H9 (cell line): ENCODE measurements at regions not wholly inside any gene's neighbourhood (a gene's known extent, or its start where the extent isn't known, plus 50 kb on each side); places are given as distances from the start of the nearest gene placed in this dataset.

Source experiments
- DNase-seq: peaks from one replicate; pipeline ENCODE4 v3.0.0-alpha.2; 2017
- H2AFZ ChIP-seq: one replicate; pipeline ENCODE4 v1.6.1; 2013; ENCODE audit warnings: mild to moderate bottlenecking, low read length, control low read depth, moderate library complexity
- H2AK5ac ChIP-seq: 2 replicates; pipeline ENCODE4 v1.6.1; 2013; ENCODE audit warnings: low read length, control low read depth, mixed read lengths; ENCODE audit not compliant: insufficient read length
- H2BK120ac ChIP-seq: one replicate; pipeline ENCODE4 v1.6.1; 2013; ENCODE audit warnings: low read depth, mild to moderate bottlenecking, low read length, control low read depth, inconsistent platforms; ENCODE audit not compliant: poor library complexity, severe bottlenecking
- H2BK12ac ChIP-seq: 2 replicates; pipeline ENCODE4 v1.6.1; 2013; ENCODE audit warnings: low read length, control low read depth, mixed read lengths, low read depth; ENCODE audit not compliant: insufficient read length
- H2BK15ac ChIP-seq: 2 replicates; pipeline ENCODE4 v1.6.1; 2013; ENCODE audit warnings: low read depth, low read length, control low read depth
- H2BK20ac ChIP-seq: one replicate; pipeline ENCODE4 v1.6.1; 2013; ENCODE audit warnings: low read depth, mild to moderate bottlenecking, low read length, control low read depth, inconsistent platforms; ENCODE audit not compliant: poor library complexity, severe bottlenecking
- H2BK5ac ChIP-seq: 2 replicates; pipeline ENCODE4 v1.6.1; 2013; ENCODE audit warnings: low read length, control low read depth, mixed read lengths; ENCODE audit not compliant: insufficient read length
- H3K14ac ChIP-seq: 2 replicates; pipeline ENCODE4 v1.6.1; 2013; ENCODE audit warnings: low read length, control low read depth; ENCODE audit not compliant: insufficient read depth
- H3K18ac ChIP-seq: 2 replicates; pipeline ENCODE4 v1.6.1; 2013; ENCODE audit warnings: low read depth, mild to moderate bottlenecking, mixed read lengths, low read length, control low read depth; ENCODE audit not compliant: insufficient read length
- H3K23ac ChIP-seq: 2 replicates; pipeline ENCODE4 v1.6.1; 2013; ENCODE audit warnings: low read length, control low read depth, mixed read lengths, low read depth; ENCODE audit not compliant: insufficient read length
- H3K23me2 ChIP-seq: 2 replicates; pipeline ENCODE4 v1.6.1; 2013; ENCODE audit warnings: low read depth, mild to moderate bottlenecking, mixed read lengths, low read length, control low read depth; ENCODE audit not compliant: insufficient read length, poor library complexity, severe bottlenecking
- H3K27ac ChIP-seq: 2 replicates; pipeline ENCODE4 v1.5.1; 2013; ENCODE audit warnings: low read length, control low read depth, mixed read lengths, low read depth; ENCODE audit not compliant: insufficient read length
- H3K27me3 ChIP-seq: 2 replicates; pipeline ENCODE4 v1.6.1; 2013; ENCODE audit warnings: low read length, control low read depth, inconsistent platforms; ENCODE audit not compliant: insufficient read depth
- H3K4ac ChIP-seq: 2 replicates; pipeline ENCODE4 v1.6.1; 2013; ENCODE audit warnings: low read depth, mild to moderate bottlenecking, control low read depth, inconsistent platforms, low read length, moderate library complexity
- H3K4me1 ChIP-seq: 2 replicates; pipeline ENCODE4 v1.6.1; 2013; ENCODE audit warnings: low read length, control low read depth, inconsistent platforms; ENCODE audit not compliant: insufficient read depth
- H3K4me2 ChIP-seq: 2 replicates; pipeline ENCODE4 v1.6.1; 2013; ENCODE audit warnings: low read length, control low read depth, mixed read lengths; ENCODE audit not compliant: insufficient read length, insufficient read depth
- H3K56ac ChIP-seq: 2 replicates; pipeline ENCODE4 v1.6.1; 2013; ENCODE audit warnings: low read depth, mild to moderate bottlenecking, mixed read lengths, low read length, control low read depth; ENCODE audit not compliant: insufficient read length
- H3K79me1 ChIP-seq: 2 replicates; pipeline ENCODE4 v1.6.1; 2013; ENCODE audit warnings: low read depth, mild to moderate bottlenecking, moderate library complexity, low read length, control low read depth, inconsistent platforms; ENCODE audit not compliant: insufficient read depth, poor library complexity, severe bottlenecking
- H3K79me2 ChIP-seq: 2 replicates; pipeline ENCODE4 v1.6.1; 2013; ENCODE audit warnings: low read length, control low read depth, inconsistent platforms; ENCODE audit not compliant: insufficient read depth
- H3K9ac ChIP-seq: 2 replicates; pipeline ENCODE4 v1.6.1; 2013; ENCODE audit warnings: low read length, control low read depth, mixed read lengths; ENCODE audit not compliant: insufficient read length; ENCODE audit errors: extremely low read depth
- H3K9me3 ChIP-seq: one replicate; pipeline ENCODE4 v1.6.1; 2013; ENCODE audit warnings: low read depth, low read length, inconsistent platforms; ENCODE audit not compliant: control insufficient read depth
- H3T11ph ChIP-seq: one replicate; pipeline ENCODE4 v1.6.1; 2013; ENCODE audit warnings: mild to moderate bottlenecking, low read length, control low read depth, inconsistent platforms
- H4K20me1 ChIP-seq: one replicate; pipeline ENCODE4 v1.6.1; 2013; ENCODE audit not compliant: control insufficient read depth, insufficient read length, insufficient read depth
- H4K5ac ChIP-seq: 2 replicates; pipeline ENCODE4 v1.6.1; 2013; ENCODE audit warnings: low read depth, mild to moderate bottlenecking, mixed read lengths, low read length, control low read depth; ENCODE audit not compliant: insufficient read length
- H4K8ac ChIP-seq: replicated peaks from 2 replicates; pipeline ENCODE4 v1.6.1; 2013; ENCODE audit warnings: low read length, control low read depth, mixed read lengths, low read depth; ENCODE audit not compliant: insufficient read length
- H4K91ac ChIP-seq: 2 replicates; pipeline ENCODE4 v1.6.1; 2013; ENCODE audit warnings: low read depth, mild to moderate bottlenecking, moderate library complexity, mixed read lengths, low read length, control low read depth; ENCODE audit not compliant: insufficient read length
- H3K27ac Mint-ChIP-seq, 3 experiments: 2 replicates in 2 of 3; 3 replicates in 1 of 3; pipeline ENCODE4 v1.8.0; 2020 to 2021; ENCODE audit warnings: mixed read lengths in 3 of 3, mild to moderate bottlenecking in 1 of 3, moderate library complexity in 1 of 3
- H3K27me3 Mint-ChIP-seq: 2 replicates; pipeline ENCODE4 v1.8.0; 2021; ENCODE audit warnings: low read depth, mild to moderate bottlenecking, moderate library complexity, mixed read lengths
- H3K36me3 Mint-ChIP-seq, 3 experiments: 2 replicates in 2 of 3; 3 replicates in 1 of 3; pipeline ENCODE4 v1.8.0; 2020 to 2021; ENCODE audit warnings: low read depth in 3 of 3, mixed read lengths in 3 of 3; ENCODE audit not compliant: insufficient read depth in 1 of 3
- H3K4me1 Mint-ChIP-seq, 2 experiments: 2 replicates each; pipeline ENCODE4 v1.8.0; 2020; ENCODE audit warnings: mixed read lengths in 2 of 2
- H3K4me3 Mint-ChIP-seq, 2 experiments: 2 replicates in 1 of 2; 3 replicates in 1 of 2; pipeline ENCODE4 v1.8.0; 2020 to 2021; ENCODE audit warnings: mild to moderate bottlenecking in 2 of 2, mixed read lengths in 2 of 2, moderate library complexity in 1 of 2
- H3K9me3 Mint-ChIP-seq, 2 experiments: 2 replicates in 1 of 2; 3 replicates in 1 of 2; pipeline ENCODE4 v1.8.0; 2020; ENCODE audit warnings: mild to moderate bottlenecking in 2 of 2, mixed read lengths in 2 of 2, moderate library complexity in 1 of 2
- whole genome bisulfite sequencing: extraction: QIAGEN DNeasy Blood & Tissue Kit; methylation state at CpG from one replicate; pipeline ENCODE4 v1.1.7; 2013; ENCODE audit warnings: missing lambda C conversion rate, low lambda C conversion rate, mixed read lengths; ENCODE audit not compliant: insufficient read length; ENCODE audit errors: extremely low coverage; 5-methylcytosine and 5-hydroxymethylcytosine counted together
- TF ChIP-seq, protein P1 (sequence below): fragments of 200-600 bp; sonication (generic); conservative IDR thresholded peaks from 3 replicates; pipeline ENCODE4 v1.8.0; 2021; ENCODE audit warnings: antibody characterized with exemption, mild to moderate bottlenecking

DNA sequence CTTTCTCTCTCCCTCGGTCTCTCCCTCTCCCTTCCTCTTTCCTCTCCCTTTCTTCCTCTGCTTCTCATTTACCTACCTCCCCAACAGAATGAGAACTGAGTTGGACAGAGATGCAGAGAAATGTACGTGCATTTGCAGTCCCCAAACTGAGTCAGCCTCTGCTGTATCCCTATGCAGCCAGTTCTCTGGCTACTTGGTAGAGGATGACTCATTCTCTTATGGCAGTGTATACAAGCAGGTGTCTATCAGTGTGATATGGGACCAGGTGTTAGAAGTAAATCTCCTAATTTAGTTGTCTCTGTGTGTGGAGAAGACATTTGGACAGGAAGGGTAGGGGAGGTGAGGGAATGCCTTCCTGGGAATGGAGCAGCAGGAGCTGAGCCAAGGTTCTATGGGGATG is 470.8 kb downstream of the CD109 start:
- Histone ChIP-seq H3K79me1 (no peaks in the 10 kb centered on the region), H3K27ac (no peak overlapping the region), H3K56ac (no peak overlapping the region), H4K20me1 (no peaks in the 10 kb centered on the region), H3K27me3 (no peaks in the 10 kb centered on the region), H2AK5ac (no peak overlapping the region), H3K9ac (no peak overlapping the region), H3K18ac (no peak overlapping the region), H3K14ac (no peak overlapping the region), H3K23ac (no peak overlapping the region), H3K4me1 (no peaks in the 10 kb centered on the region), H3K9me3 (no peaks in the 10 kb centered on the region), H3K4ac (no peak overlapping the region), H4K8ac (no peak overlapping the region), H2AFZ (no peak overlapping the region), H3K4me2 (no peak overlapping the region), H3K23me2 (no peaks in the 10 kb centered on the region), H2BK12ac (no peak overlapping the region), H4K91ac (no peak overlapping the region), H4K5ac (no peak overlapping the region), H2BK20ac (no peak overlapping the region), H3T11ph (no peak overlapping the region), H2BK120ac (no peak overlapping the region), H3K79me2 (no peaks in the 10 kb centered on the region), H2BK5ac (no peak overlapping the region), H2BK15ac (no peak overlapping the region)
- no peaks in the 10 kb centered on the region for H3K4me1 Mint-ChIP-seq
- no CpG with 5 or more reads among the region's 2 CpGs for WGBS
- no peaks in the 10 kb centered on the region; a peak in 1 of 5 replicates for H3K9me3 Mint-ChIP-seq
- DNase-seq = no peak
- H3K27me3 Mint-ChIP-seq = no peaks in the 10 kb centered on the region
- H3K27ac Mint-ChIP-seq = peak overlapping the region in 1 of 3 experiments; percentile 85; a peak in 2 of 7 replicates
- H3K4me3 Mint-ChIP-seq = no peak overlapping the region
- H3K36me3 Mint-ChIP-seq = no peaks in the 10 kb centered on the region
- TF ChIP-seq, protein P1, sequence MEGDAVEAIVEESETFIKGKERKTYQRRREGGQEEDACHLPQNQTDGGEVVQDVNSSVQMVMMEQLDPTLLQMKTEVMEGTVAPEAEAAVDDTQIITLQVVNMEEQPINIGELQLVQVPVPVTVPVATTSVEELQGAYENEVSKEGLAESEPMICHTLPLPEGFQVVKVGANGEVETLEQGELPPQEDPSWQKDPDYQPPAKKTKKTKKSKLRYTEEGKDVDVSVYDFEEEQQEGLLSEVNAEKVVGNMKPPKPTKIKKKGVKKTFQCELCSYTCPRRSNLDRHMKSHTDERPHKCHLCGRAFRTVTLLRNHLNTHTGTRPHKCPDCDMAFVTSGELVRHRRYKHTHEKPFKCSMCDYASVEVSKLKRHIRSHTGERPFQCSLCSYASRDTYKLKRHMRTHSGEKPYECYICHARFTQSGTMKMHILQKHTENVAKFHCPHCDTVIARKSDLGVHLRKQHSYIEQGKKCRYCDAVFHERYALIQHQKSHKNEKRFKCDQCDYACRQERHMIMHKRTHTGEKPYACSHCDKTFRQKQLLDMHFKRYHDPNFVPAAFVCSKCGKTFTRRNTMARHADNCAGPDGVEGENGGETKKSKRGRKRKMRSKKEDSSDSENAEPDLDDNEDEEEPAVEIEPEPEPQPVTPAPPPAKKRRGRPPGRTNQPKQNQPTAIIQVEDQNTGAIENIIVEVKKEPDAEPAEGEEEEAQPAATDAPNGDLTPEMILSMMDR = no peak
